Activated naive CD8-positive, alpha-beta T cell treated with anti-CD3 and anti-CD28 coated beads, Interleukin-2, amount 50 U/mL, for 24 hours (primary cell): ENCODE measurements at regions not wholly inside any gene's neighbourhood (a gene's known extent, or its start where the extent isn't known, plus 50 kb on each side); places are given as distances from the start of the nearest gene placed in this dataset.
"Not testable (repeated sequence)": the region's sequence is repeated elsewhere in the genome, so short reads cannot be mapped to it uniquely, and the experiment has no call there.

Experiments
- ATAC-seq: fragments of 150-1000 bp; cut with Tn5 transposase; one replicate; pipeline ENCODE4 v1.10.0; 2021
- DNase-seq: peaks from one replicate; pipeline ENCODE4 v3.0.0; 2021
- H3K27ac Mint-ChIP-seq: one replicate; pipeline ENCODE4 v1.8.0; 2021; ENCODE audit warnings: mild to moderate bottlenecking, mixed read lengths
- H3K27me3 Mint-ChIP-seq: one replicate; pipeline ENCODE4 v1.8.0; 2021; ENCODE audit warnings: mixed read lengths
- H3K36me3 Mint-ChIP-seq: one replicate; pipeline ENCODE4 v1.8.0; 2021; ENCODE audit warnings: low read depth, mixed read lengths
- H3K4me1 Mint-ChIP-seq: one replicate; pipeline ENCODE4 v1.8.0; 2021; ENCODE audit warnings: mixed read lengths
- H3K4me3 Mint-ChIP-seq: one replicate; pipeline ENCODE4 v1.8.0; 2021; ENCODE audit warnings: mild to moderate bottlenecking, moderate library complexity, mixed read lengths
- H3K9me3 Mint-ChIP-seq: one replicate; pipeline ENCODE4 v1.8.0; 2021; ENCODE audit warnings: mixed read lengths

- H3K4me1 Mint-ChIP-seq: no peaks in the 10 kb centered on the region
- H3K9me3 Mint-ChIP-seq: peaks cover 13% of the 10 kb centered on the region
- H3K4me3 Mint-ChIP-seq: no peak overlapping the region
- ATAC-seq: no peak
- H3K27ac Mint-ChIP-seq: no peak overlapping the region
- no peaks in the 10 kb centered on the region for H3K27me3 Mint-ChIP-seq
- no peak for DNase-seq
- no peaks in the 10 kb centered on the region for H3K36me3 Mint-ChIP-seq
Observed at GRCh38 chr3:163261056-163261455, 1764.4 kb downstream of the OTOL1 start.

GRCh38 chr3:163218336-163218735 is 1721.7 kb downstream of the OTOL1 start:
- Mint-ChIP-seq H3K36me3 (no peaks in the 10 kb centered on the region), H3K27ac (no peak overlapping the region), H3K4me3 (no peak overlapping the region), H3K27me3 (no peaks in the 10 kb centered on the region), H3K4me1 (no peaks in the 10 kb centered on the region), H3K9me3 (peaks cover 15% of the 10 kb centered on the region)
- ATAC-seq (no peak), DNase-seq (no peak)

- H3K9me3 Mint-ChIP-seq: peaks cover 15% of the 10 kb centered on the region
- DNase-seq (no peak), ATAC-seq (no peak)
- H3K4me1 Mint-ChIP-seq: no peaks in the 10 kb centered on the region
- no peaks in the 10 kb centered on the region for H3K27me3 Mint-ChIP-seq
- H3K4me3 Mint-ChIP-seq: no peak overlapping the region
- no peaks in the 10 kb centered on the region for H3K36me3 Mint-ChIP-seq
- no peak overlapping the region for H3K27ac Mint-ChIP-seq
Observed at GRCh38 chr3:163213838-163214237, 1717.2 kb downstream of the OTOL1 start.

GRCh38 chr3:163196815-163197374 is 1700.3 kb downstream of the OTOL1 start:
- H3K4me3 Mint-ChIP-seq: no peak overlapping the region
- H3K27ac Mint-ChIP-seq: no peak overlapping the region
- H3K9me3 Mint-ChIP-seq: peaks cover 9% of the 10 kb centered on the region
- H3K4me1 Mint-ChIP-seq: no peaks in the 10 kb centered on the region
- DNase-seq: no peak
- H3K27me3 Mint-ChIP-seq: no peaks in the 10 kb centered on the region
- ATAC-seq: no peak
- H3K36me3 Mint-ChIP-seq: no peaks in the 10 kb centered on the region

- ATAC-seq (no peak), DNase-seq (no peak)
- Mint-ChIP-seq H3K4me3 (no peak overlapping the region), H3K4me1 (no peaks in the 10 kb centered on the region), H3K9me3 (peaks cover 9% of the 10 kb centered on the region), H3K27ac (no peak overlapping the region), H3K27me3 (no peaks in the 10 kb centered on the region), H3K36me3 (no peaks in the 10 kb centered on the region)
Observed at GRCh38 chr3:163196245-163196644, 1699.6 kb downstream of the OTOL1 start.

- no peaks in the 10 kb centered on the region for H3K4me1 Mint-ChIP-seq
- ATAC-seq (no peak), DNase-seq (no peak)
- H3K27me3 Mint-ChIP-seq: no peaks in the 10 kb centered on the region
- H3K36me3 Mint-ChIP-seq: no peaks in the 10 kb centered on the region
- H3K27ac Mint-ChIP-seq: no peak overlapping the region
- peaks cover 14% of the 10 kb centered on the region for H3K9me3 Mint-ChIP-seq
- H3K4me3 Mint-ChIP-seq: no peak overlapping the region
Observed at GRCh38 chr3:163185721-163186350, 1689.2 kb downstream of the OTOL1 start.

- DNase-seq (no peak), ATAC-seq (no peak)
- Mint-ChIP-seq H3K36me3 (no peaks in the 10 kb centered on the region), H3K4me1 (no peaks in the 10 kb centered on the region), H3K4me3 (no peak overlapping the region), H3K27ac (no peak overlapping the region), H3K9me3 (peaks cover 7% of the 10 kb centered on the region), H3K27me3 (no peaks in the 10 kb centered on the region)
Observed at GRCh38 chr3:163175970-163176369, 1679.4 kb downstream of the OTOL1 start.

GRCh38 chr3:163172513-163172912 is 1675.9 kb downstream of the OTOL1 start:
- ATAC-seq: not testable (repeated sequence)

GRCh38 chr3:163166197-163166596 is 1669.6 kb downstream of the OTOL1 start:
- Mint-ChIP-seq H3K4me3 (no peak overlapping the region), H3K9me3 (peaks cover 11% of the 10 kb centered on the region), H3K27ac (no peak overlapping the region), H3K27me3 (no peaks in the 10 kb centered on the region), H3K4me1 (no peaks in the 10 kb centered on the region), H3K36me3 (no peaks in the 10 kb centered on the region)
- DNase-seq (no peak), ATAC-seq (no peak)

More at GRCh38 chr3:163172513-163172912, 1675.9 kb downstream of the OTOL1 start:
- H3K27ac Mint-ChIP-seq, H3K27me3 Mint-ChIP-seq, H3K4me3 Mint-ChIP-seq, H3K9me3 Mint-ChIP-seq, DNase-seq, H3K4me1 Mint-ChIP-seq, H3K36me3 Mint-ChIP-seq: not testable (repeated sequence)

- DNase-seq (no peak), ATAC-seq (no peak)
- peaks cover 7% of the 10 kb centered on the region for H3K9me3 Mint-ChIP-seq
- no peaks in the 10 kb centered on the region for H3K27me3 Mint-ChIP-seq
- no peaks in the 10 kb centered on the region for H3K36me3 Mint-ChIP-seq
- H3K4me3 Mint-ChIP-seq: no peak overlapping the region
- H3K27ac Mint-ChIP-seq: no peak overlapping the region
- no peaks in the 10 kb centered on the region for H3K4me1 Mint-ChIP-seq
Observed at GRCh38 chr3:163159306-163159705, 1662.7 kb downstream of the OTOL1 start.

GRCh38 chr3:163139600-163139999 is 1643.0 kb downstream of the OTOL1 start:
- Mint-ChIP-seq H3K27me3 (no peaks in the 10 kb centered on the region), H3K4me3 (no peak overlapping the region), H3K4me1 (no peaks in the 10 kb centered on the region), H3K36me3 (no peaks in the 10 kb centered on the region), H3K9me3 (peaks cover 12% of the 10 kb centered on the region), H3K27ac (no peak overlapping the region)
- DNase-seq (no peak), ATAC-seq (no peak)

GRCh38 chr3:163138258-163138657 is 1641.7 kb downstream of the OTOL1 start:
- no peak overlapping the region for H3K27ac Mint-ChIP-seq
- H3K9me3 Mint-ChIP-seq: peaks cover 12% of the 10 kb centered on the region
- DNase-seq: no peak
- H3K36me3 Mint-ChIP-seq: no peaks in the 10 kb centered on the region
- H3K27me3 Mint-ChIP-seq: no peaks in the 10 kb centered on the region
- no peak for ATAC-seq
- no peak overlapping the region for H3K4me3 Mint-ChIP-seq
- no peaks in the 10 kb centered on the region for H3K4me1 Mint-ChIP-seq

- peaks cover 11% of the 10 kb centered on the region for H3K9me3 Mint-ChIP-seq
- H3K4me3 Mint-ChIP-seq: no peak overlapping the region
- DNase-seq (no peak), ATAC-seq (no peak)
- no peaks in the 10 kb centered on the region for H3K27me3 Mint-ChIP-seq
- H3K36me3 Mint-ChIP-seq: no peaks in the 10 kb centered on the region
- H3K4me1 Mint-ChIP-seq: no peaks in the 10 kb centered on the region
- no peak overlapping the region for H3K27ac Mint-ChIP-seq
Observed at GRCh38 chr3:163132111-163132510, 1635.5 kb downstream of the OTOL1 start.

GRCh38 chr3:163129287-163129686 is 1632.7 kb downstream of the OTOL1 start:
- DNase-seq: no peak
- H3K4me1 Mint-ChIP-seq: no peaks in the 10 kb centered on the region
- H3K27ac Mint-ChIP-seq: no peak overlapping the region
- no peak overlapping the region for H3K4me3 Mint-ChIP-seq
- peaks cover 23% of the 10 kb centered on the region for H3K9me3 Mint-ChIP-seq
- no peak for ATAC-seq
- no peaks in the 10 kb centered on the region for H3K36me3 Mint-ChIP-seq
- H3K27me3 Mint-ChIP-seq: no peaks in the 10 kb centered on the region

GRCh38 chr3:163126115-163126514 is 1629.5 kb downstream of the OTOL1 start:
- Mint-ChIP-seq H3K27ac (no peak overlapping the region), H3K27me3 (no peaks in the 10 kb centered on the region), H3K4me3 (no peak overlapping the region), H3K9me3 (peaks cover 20% of the 10 kb centered on the region), H3K36me3 (no peaks in the 10 kb centered on the region), H3K4me1 (no peaks in the 10 kb centered on the region)
- DNase-seq (no peak), ATAC-seq (no peak)
